ENCODE measurements at regions not wholly inside any gene's neighbourhood (a gene's known extent, or its start where the extent isn't known, plus 50 kb on each side); places are given as distances from the start of the nearest gene placed in this dataset.
A peak's percentile ranks its signal among the peaks of the same experiment; 100 is the strongest.

- no peak overlapping the region for H3K4me3 ChIP-seq (ENCODE audit: low read length)
These were observed 144.7 kb upstream of the SOX9 start for GRCh38 chr17:71976011-71976649.

GRCh38 chr17:71978435-71978834 is 142.4 kb upstream of the SOX9 start:
- H3K4me1 ChIP-seq (ENCODE audit: control insufficient read depth, insufficient read depth, low read length), result no peaks in the 10 kb centered on the region
- no peak overlapping the region for H3K9ac ChIP-seq (ENCODE audit: low read length)
- H3K4me3 ChIP-seq (ENCODE audit: low read length), result no peak overlapping the region
- H3K27ac ChIP-seq (ENCODE audit: low read depth, low read length), result no peak overlapping the region
- H3K36me3 ChIP-seq (ENCODE audit: control insufficient read depth, insufficient read depth, low read length), result no peaks in the 10 kb centered on the region
- no peaks in the 10 kb centered on the region for H3K27me3 ChIP-seq (ENCODE audit: control insufficient read depth, insufficient read depth, low read length)

More at GRCh38 chr17:71976011-71976649, 144.7 kb upstream of the SOX9 start:
- H3K9ac ChIP-seq (ENCODE audit: low read length), result no peak overlapping the region
- H3K27me3 ChIP-seq (ENCODE audit: control insufficient read depth, insufficient read depth, low read length), result no peaks in the 10 kb centered on the region
- no peaks in the 10 kb centered on the region for H3K36me3 ChIP-seq (ENCODE audit: control insufficient read depth, insufficient read depth, low read length)
- no peaks in the 10 kb centered on the region for H3K4me1 ChIP-seq (ENCODE audit: control insufficient read depth, insufficient read depth, low read length)
- H3K27ac ChIP-seq (ENCODE audit: low read depth, low read length), result peak overlapping the region; percentile 57

GRCh38 chr17:71980171-71980570 is 140.6 kb upstream of the SOX9 start:
- H3K4me3 ChIP-seq (ENCODE audit: low read length), result no peak overlapping the region
- H3K27me3 ChIP-seq (ENCODE audit: control insufficient read depth, insufficient read depth, low read length), result no peaks in the 10 kb centered on the region
- H3K36me3 ChIP-seq (ENCODE audit: control insufficient read depth, insufficient read depth, low read length), result no peaks in the 10 kb centered on the region
- no peak overlapping the region for H3K9ac ChIP-seq (ENCODE audit: low read length)
- no peaks in the 10 kb centered on the region for H3K4me1 ChIP-seq (ENCODE audit: control insufficient read depth, insufficient read depth, low read length)
- no peak overlapping the region for H3K27ac ChIP-seq (ENCODE audit: low read depth, low read length)

GRCh38 chr17:71983828-71984227 is 137.0 kb upstream of the SOX9 start:
- no peak overlapping the region for H3K27ac ChIP-seq (ENCODE audit: low read depth, low read length)
- H3K27me3 ChIP-seq (ENCODE audit: control insufficient read depth, insufficient read depth, low read length), result no peaks in the 10 kb centered on the region
- H3K36me3 ChIP-seq (ENCODE audit: control insufficient read depth, insufficient read depth, low read length), result no peaks in the 10 kb centered on the region
- H3K4me3 ChIP-seq (ENCODE audit: low read length), result no peak overlapping the region
- no peaks in the 10 kb centered on the region for H3K4me1 ChIP-seq (ENCODE audit: control insufficient read depth, insufficient read depth, low read length)
- H3K9ac ChIP-seq (ENCODE audit: low read length), result no peak overlapping the region

- no peak overlapping the region for H3K27ac ChIP-seq (ENCODE audit: low read depth, low read length)
- H3K36me3 ChIP-seq (ENCODE audit: control insufficient read depth, insufficient read depth, low read length), result no peaks in the 10 kb centered on the region
- H3K27me3 ChIP-seq (ENCODE audit: control insufficient read depth, insufficient read depth, low read length), result no peaks in the 10 kb centered on the region
- no peak overlapping the region for H3K4me3 ChIP-seq (ENCODE audit: low read length)
- no peaks in the 10 kb centered on the region for H3K4me1 ChIP-seq (ENCODE audit: control insufficient read depth, insufficient read depth, low read length)
- H3K9ac ChIP-seq (ENCODE audit: low read length), result no peak overlapping the region
These were observed 135.4 kb upstream of the SOX9 start for GRCh38 chr17:71985111-71986039.

- Histone ChIP-seq H3K27ac (ENCODE audit: low read depth, low read length) (no peak overlapping the region), H3K27me3 (ENCODE audit: control insufficient read depth, insufficient read depth, low read length) (no peaks in the 10 kb centered on the region), H3K4me3 (ENCODE audit: low read length) (no peak overlapping the region), H3K9ac (ENCODE audit: low read length) (no peak overlapping the region), H3K36me3 (ENCODE audit: control insufficient read depth, insufficient read depth, low read length) (no peaks in the 10 kb centered on the region), H3K4me1 (ENCODE audit: control insufficient read depth, insufficient read depth, low read length) (no peaks in the 10 kb centered on the region)
These were observed 133.9 kb upstream of the SOX9 start for GRCh38 chr17:71986886-71987285.

- Histone ChIP-seq H3K4me1 (ENCODE audit: control insufficient read depth, insufficient read depth, low read length) (no peaks in the 10 kb centered on the region), H3K9ac (ENCODE audit: low read length) (no peak overlapping the region), H3K27ac (ENCODE audit: low read depth, low read length) (no peak overlapping the region), H3K36me3 (ENCODE audit: control insufficient read depth, insufficient read depth, low read length) (no peaks in the 10 kb centered on the region), H3K27me3 (ENCODE audit: control insufficient read depth, insufficient read depth, low read length) (no peaks in the 10 kb centered on the region), H3K4me3 (ENCODE audit: low read length) (no peak overlapping the region)
These were observed 133.2 kb upstream of the SOX9 start for GRCh38 chr17:71987634-71988033.

GRCh38 chr17:71989117-71989516 is 131.7 kb upstream of the SOX9 start:
- H3K9ac ChIP-seq (ENCODE audit: low read length), result no peak overlapping the region
- H3K27ac ChIP-seq (ENCODE audit: low read depth, low read length), result no peak overlapping the region
- H3K27me3 ChIP-seq (ENCODE audit: control insufficient read depth, insufficient read depth, low read length), result no peaks in the 10 kb centered on the region
- no peaks in the 10 kb centered on the region for H3K36me3 ChIP-seq (ENCODE audit: control insufficient read depth, insufficient read depth, low read length)
- no peaks in the 10 kb centered on the region for H3K4me1 ChIP-seq (ENCODE audit: control insufficient read depth, insufficient read depth, low read length)
- H3K4me3 ChIP-seq (ENCODE audit: low read length), result no peak overlapping the region

- no peaks in the 10 kb centered on the region for H3K27me3 ChIP-seq (ENCODE audit: control insufficient read depth, insufficient read depth, low read length)
- H3K27ac ChIP-seq (ENCODE audit: low read depth, low read length), result no peak overlapping the region
- H3K9ac ChIP-seq (ENCODE audit: low read length), result no peak overlapping the region
- no peaks in the 10 kb centered on the region for H3K36me3 ChIP-seq (ENCODE audit: control insufficient read depth, insufficient read depth, low read length)
- no peaks in the 10 kb centered on the region for H3K4me1 ChIP-seq (ENCODE audit: control insufficient read depth, insufficient read depth, low read length)
- H3K4me3 ChIP-seq (ENCODE audit: low read length), result no peak overlapping the region
These were observed 127.5 kb upstream of the SOX9 start for GRCh38 chr17:71993363-71993762.

GRCh38 chr17:71995590-71995989 is 125.2 kb upstream of the SOX9 start:
- Histone ChIP-seq H3K9ac (ENCODE audit: low read length) (no peak overlapping the region), H3K27ac (ENCODE audit: low read depth, low read length) (no peak overlapping the region), H3K27me3 (ENCODE audit: control insufficient read depth, insufficient read depth, low read length) (no peaks in the 10 kb centered on the region), H3K4me3 (ENCODE audit: low read length) (no peak overlapping the region), H3K4me1 (ENCODE audit: control insufficient read depth, insufficient read depth, low read length) (no peaks in the 10 kb centered on the region), H3K36me3 (ENCODE audit: control insufficient read depth, insufficient read depth, low read length) (no peaks in the 10 kb centered on the region)

- Histone ChIP-seq H3K4me3 (ENCODE audit: low read length) (no peak overlapping the region), H3K27me3 (ENCODE audit: control insufficient read depth, insufficient read depth, low read length) (no peaks in the 10 kb centered on the region), H3K36me3 (ENCODE audit: control insufficient read depth, insufficient read depth, low read length) (no peaks in the 10 kb centered on the region), H3K4me1 (ENCODE audit: control insufficient read depth, insufficient read depth, low read length) (no peaks in the 10 kb centered on the region), H3K27ac (ENCODE audit: low read depth, low read length) (no peak overlapping the region), H3K9ac (ENCODE audit: low read length) (no peak overlapping the region)
These were observed 116.8 kb upstream of the SOX9 start for GRCh38 chr17:72004011-72004427.

- no peak overlapping the region for H3K27ac ChIP-seq (ENCODE audit: low read depth, low read length)
- H3K9ac ChIP-seq (ENCODE audit: low read length), result no peak overlapping the region
- H3K36me3 ChIP-seq (ENCODE audit: control insufficient read depth, insufficient read depth, low read length), result no peaks in the 10 kb centered on the region
- no peak overlapping the region for H3K4me3 ChIP-seq (ENCODE audit: low read length)
- H3K4me1 ChIP-seq (ENCODE audit: control insufficient read depth, insufficient read depth, low read length), result no peaks in the 10 kb centered on the region
- no peaks in the 10 kb centered on the region for H3K27me3 ChIP-seq (ENCODE audit: control insufficient read depth, insufficient read depth, low read length)
These were observed 116.0 kb upstream of the SOX9 start for GRCh38 chr17:72004611-72005331.
